ENCODE measurements at regions not wholly inside any gene's neighbourhood (a gene's known extent, or its start where the extent isn't known, plus 50 kb on each side); places are given as distances from the start of the nearest gene placed in this dataset.

GRCh38 chr2:123715467-123715982 is 309.6 kb upstream of the CNTNAP5 start:
- peaks cover 2% of the 10 kb centered on the region; the same call in 1 of the 2 replicates for H3K9me3 ChIP-seq
- H3K27me3 ChIP-seq: no peaks in the 10 kb centered on the region
- DNase-seq: no peak
- H3K4me3 ChIP-seq: no peak overlapping the region
- H3K36me3 ChIP-seq: no peaks in the 10 kb centered on the region

GRCh38 chr2:123717636-123718334 is 307.3 kb upstream of the CNTNAP5 start:
- no peak for DNase-seq
- Histone ChIP-seq H3K27me3 (no peaks in the 10 kb centered on the region), H3K4me3 (no peak overlapping the region), H3K36me3 (no peaks in the 10 kb centered on the region), H3K9me3 (peaks cover 4% of the 10 kb centered on the region; the same call in 1 of the 2 replicates)

- no peak for DNase-seq
- H3K9me3 ChIP-seq: peaks cover 4% of the 10 kb centered on the region; the same call in 1 of the 2 replicates
- H3K4me3 ChIP-seq: no peak overlapping the region
- H3K27me3 ChIP-seq: no peaks in the 10 kb centered on the region
- no peaks in the 10 kb centered on the region for H3K36me3 ChIP-seq
These were observed 304.3 kb upstream of the CNTNAP5 start for GRCh38 chr2:123720760-123721159.

GRCh38 chr2:123723706-123724105 is 301.4 kb upstream of the CNTNAP5 start:
- no peaks in the 10 kb centered on the region for H3K27me3 ChIP-seq
- no peak overlapping the region for H3K4me3 ChIP-seq
- peaks cover 4% of the 10 kb centered on the region; the same call in 1 of the 2 replicates for H3K9me3 ChIP-seq
- H3K36me3 ChIP-seq: no peaks in the 10 kb centered on the region
- DNase-seq: no peak

GRCh38 chr2:123732563-123732962 is 292.5 kb upstream of the CNTNAP5 start:
- no peak for DNase-seq
- Histone ChIP-seq H3K9me3 (no peaks in the 10 kb centered on the region), H3K4me3 (no peak overlapping the region), H3K36me3 (no peaks in the 10 kb centered on the region), H3K27me3 (no peaks in the 10 kb centered on the region)

GRCh38 chr2:123737371-123737770 is 287.7 kb upstream of the CNTNAP5 start:
- no peaks in the 10 kb centered on the region for H3K9me3 ChIP-seq
- no peak overlapping the region for H3K4me3 ChIP-seq
- H3K36me3 ChIP-seq: no peaks in the 10 kb centered on the region
- no peak for DNase-seq
- no peaks in the 10 kb centered on the region for H3K27me3 ChIP-seq

GRCh38 chr2:123738643-123739042 is 286.4 kb upstream of the CNTNAP5 start:
- DNase-seq: peak; percentile 9
- Histone ChIP-seq H3K4me3 (no peak overlapping the region), H3K36me3 (no peaks in the 10 kb centered on the region)

GRCh38 chr2:123746006-123746405 is 279.1 kb upstream of the CNTNAP5 start:
- DNase-seq: no peak
- Histone ChIP-seq H3K9me3 (no peaks in the 10 kb centered on the region), H3K27me3 (no peaks in the 10 kb centered on the region), H3K4me3 (no peak overlapping the region), H3K36me3 (no peaks in the 10 kb centered on the region)

More at GRCh38 chr2:123738643-123739042, 286.4 kb upstream of the CNTNAP5 start:
- Histone ChIP-seq H3K9me3 (no peaks in the 10 kb centered on the region), H3K27me3 (no peaks in the 10 kb centered on the region)

- Histone ChIP-seq H3K36me3 (no peaks in the 10 kb centered on the region), H3K27me3 (no peaks in the 10 kb centered on the region), H3K4me3 (no peak overlapping the region), H3K9me3 (no peaks in the 10 kb centered on the region)
- DNase-seq: no peak
These were observed 277.8 kb upstream of the CNTNAP5 start for GRCh38 chr2:123747326-123747725.

GRCh38 chr2:123762221-123762620 is 262.9 kb upstream of the CNTNAP5 start:
- DNase-seq: no peak
- no peaks in the 10 kb centered on the region; the same call in 1 of the 2 replicates for H3K9me3 ChIP-seq
- H3K36me3 ChIP-seq: no peaks in the 10 kb centered on the region
- H3K4me3 ChIP-seq: no peak overlapping the region
- H3K27me3 ChIP-seq: no peaks in the 10 kb centered on the region

GRCh38 chr2:123768233-123768632 is 256.9 kb upstream of the CNTNAP5 start:
- Histone ChIP-seq H3K36me3 (no peaks in the 10 kb centered on the region), H3K27me3 (no peaks in the 10 kb centered on the region), H3K4me3 (no peak overlapping the region), H3K9me3 (no peaks in the 10 kb centered on the region)
- no peak for DNase-seq

- Histone ChIP-seq H3K4me3 (no peak overlapping the region), H3K36me3 (no peaks in the 10 kb centered on the region), H3K9me3 (no peaks in the 10 kb centered on the region), H3K27me3 (no peaks in the 10 kb centered on the region)
- DNase-seq: no peak
These were observed 256.1 kb upstream of the CNTNAP5 start for GRCh38 chr2:123769001-123769400.

GRCh38 chr2:123770996-123771720 is 253.9 kb upstream of the CNTNAP5 start:
- H3K36me3 ChIP-seq: no peaks in the 10 kb centered on the region
- no peaks in the 10 kb centered on the region for H3K27me3 ChIP-seq
- DNase-seq: no peak
- no peak overlapping the region for H3K4me3 ChIP-seq
- no peaks in the 10 kb centered on the region for H3K9me3 ChIP-seq

- Histone ChIP-seq H3K27me3 (no peaks in the 10 kb centered on the region), H3K4me3 (no peak overlapping the region), H3K36me3 (no peaks in the 10 kb centered on the region), H3K9me3 (no peaks in the 10 kb centered on the region)
- DNase-seq: no peak
These were observed 253.0 kb upstream of the CNTNAP5 start for GRCh38 chr2:123771928-123772632.

- no peaks in the 10 kb centered on the region for H3K36me3 ChIP-seq
- no peak for DNase-seq
- no peaks in the 10 kb centered on the region for H3K27me3 ChIP-seq
- no peaks in the 10 kb centered on the region for H3K9me3 ChIP-seq
- no peak overlapping the region for H3K4me3 ChIP-seq
These were observed 248.0 kb upstream of the CNTNAP5 start for GRCh38 chr2:123777116-123777515.

- DNase-seq: no peak
- no peaks in the 10 kb centered on the region for H3K36me3 ChIP-seq
- peaks cover 4% of the 10 kb centered on the region; the same call in 1 of the 2 replicates for H3K9me3 ChIP-seq
- no peaks in the 10 kb centered on the region for H3K27me3 ChIP-seq
- no peak overlapping the region for H3K4me3 ChIP-seq
These were observed 241.9 kb upstream of the CNTNAP5 start for GRCh38 chr2:123783164-123783563.

- no peak for DNase-seq
- H3K36me3 ChIP-seq: no peaks in the 10 kb centered on the region
- H3K9me3 ChIP-seq: peaks cover 4% of the 10 kb centered on the region; the same call in 1 of the 2 replicates
- no peak overlapping the region for H3K4me3 ChIP-seq
- no peaks in the 10 kb centered on the region for H3K27me3 ChIP-seq
These were observed 239.8 kb upstream of the CNTNAP5 start for GRCh38 chr2:123785332-123785731.

Data from MG63 (cell line).